ENCODE measurements at regions not wholly inside any gene's neighbourhood (a gene's known extent, or its start where the extent isn't known, plus 50 kb on each side); places are given as distances from the start of the nearest gene placed in this dataset.

GRCh38 chr16:27641260-27641659, 91.3 kb downstream of the KATNIP start:
- TF ChIP-seq GATA2 (IDR thresholded peaks at IDR 0.05; ENCODE audit: low read depth, low read length) (no peak), GATA3 (IDR thresholded peaks at IDR 0.05; ENCODE audit: low read depth, low read length) (no peak)
